H1 (cell line): ENCODE measurements at regions not wholly inside any gene's neighbourhood (a gene's known extent, or its start where the extent isn't known, plus 50 kb on each side); places are given as distances from the start of the nearest gene placed in this dataset.

Experiments used
- CTCF ChIA-PET: fragments of 300-600 bp; sonication (Branson Sonifier 250); formaldehyde crosslinking; loops from one replicate; lab custom pipeline; 2021; ENCODE audit not compliant: partially characterized antibody; lab: Charles Lee
- POLR2A ChIA-PET: fragments of 300-600 bp; sonication (Branson Sonifier 250); formaldehyde crosslinking; loops from one replicate; lab custom pipeline; 2021; ENCODE audit warnings: inconsistent platforms; ENCODE audit not compliant: partially characterized antibody; lab: Charles Lee
- DNase-seq, 2 experiments: peaks; one replicate each; pipeline versions ENCODE4 v3.0.0 to v3.0.0-alpha.2; 2010 to 2022; ENCODE audit warnings: low spot score in 2 of 2, low read depth in 1 of 2, mixed read lengths in 1 of 2
- FAIRE-seq: peaks from 2 replicates; lab custom pipeline; 2011; peaks lifted over from hg19 to GRCh38; lab: Jason Lieb, UNC
- H2AFZ ChIP-seq: 2 replicates; pipeline ENCODE4 v1.8.1; 2012; ENCODE audit warnings: low read length, inconsistent platforms
- H2AK5ac ChIP-seq: 2 replicates; pipeline ENCODE4 v1.6.1; 2013; ENCODE audit warnings: low read depth, low read length
- H2BK120ac ChIP-seq: replicated peaks from 2 replicates; pipeline ENCODE3; 2013; ENCODE audit warnings: low read depth, low read length, inconsistent platforms
- H2BK12ac ChIP-seq: 2 replicates; pipeline ENCODE4 v1.6.1; 2013; ENCODE audit warnings: low read depth, low read length
- H2BK15ac ChIP-seq: 2 replicates; pipeline ENCODE4 v1.6.1; 2013; ENCODE audit warnings: low read length
- H2BK20ac ChIP-seq: 2 replicates; pipeline ENCODE4 v1.6.1; 2013; ENCODE audit warnings: low read length
- H2BK5ac ChIP-seq: 2 replicates; pipeline ENCODE4 v1.6.1; 2013; ENCODE audit warnings: low read depth, low read length
- H3K14ac ChIP-seq: 2 replicates; pipeline ENCODE4 v1.6.1; 2013; ENCODE audit warnings: inconsistent platforms; ENCODE audit not compliant: insufficient read length
- H3K18ac ChIP-seq: 2 replicates; pipeline ENCODE4 v1.6.1; 2013; ENCODE audit warnings: low read length; ENCODE audit errors: extremely low read depth
- H3K23ac ChIP-seq: 2 replicates; pipeline ENCODE4 v1.6.1; 2013; ENCODE audit warnings: inconsistent platforms; ENCODE audit not compliant: insufficient read length
- H3K23me2 ChIP-seq: 2 replicates; pipeline ENCODE4 v1.6.1; 2013; ENCODE audit warnings: low read depth, low read length
- H3K27ac ChIP-seq: 2 replicates; pipeline ENCODE4 v1.6.1; 2011; ENCODE audit warnings: low read depth, low read length, inconsistent platforms
- H3K27me3 ChIP-seq, 4 experiments: replicated peaks in 1 of 4; 1 replicate in 1 of 4; 2 replicates in 3 of 4; pipeline versions ENCODE4 v1.6.1 to v1.8.1; 2011 to 2013; ENCODE audit warnings: low read length in 3 of 4, mild to moderate bottlenecking in 3 of 4, inconsistent platforms in 2 of 4, mixed read lengths in 2 of 4, moderate library complexity in 1 of 4; ENCODE audit not compliant: control insufficient read depth in 3 of 4, insufficient read depth in 3 of 4; ENCODE audit errors: extremely low read depth in 1 of 4
- H3K36me3 ChIP-seq, 4 experiments: 2 replicates each; pipeline versions ENCODE4 v1.6.1 to v1.8.1; 2011 to 2013; ENCODE audit warnings: mild to moderate bottlenecking in 4 of 4, low read length in 3 of 4, moderate library complexity in 2 of 4, control low read depth in 1 of 4, inconsistent platforms in 1 of 4; ENCODE audit not compliant: insufficient read depth in 4 of 4, control insufficient read depth in 2 of 4
- H3K4ac ChIP-seq: replicated peaks from 2 replicates; pipeline ENCODE3; 2013; ENCODE audit warnings: low read length, low read depth, mixed read lengths, inconsistent platforms; ENCODE audit not compliant: insufficient read length
- H3K4me1 ChIP-seq, 4 experiments: replicated peaks in 1 of 4; 1 replicate in 1 of 4; 2 replicates in 3 of 4; pipeline versions ENCODE4 v1.6.1 to v1.8.1; 2011 to 2013; ENCODE audit warnings: low read length in 3 of 4, inconsistent platforms in 2 of 4, mixed read lengths in 1 of 4; ENCODE audit not compliant: insufficient read depth in 4 of 4, control insufficient read depth in 3 of 4
- H3K4me2 ChIP-seq, 2 experiments: 2 replicates each; pipeline versions ENCODE4 v1.6.1 to v1.8.1; 2011 to 2013; ENCODE audit warnings: low read depth in 2 of 2, low read length in 2 of 2, control low read depth in 1 of 2, inconsistent platforms in 1 of 2, mild to moderate bottlenecking in 1 of 2; ENCODE audit not compliant: insufficient read depth in 1 of 2
- H3K4me3 ChIP-seq, 4 experiments: fragments of 200-600, 300-600 bp in 1 of 4; sonication (generic), shearing (Covaris generic), sonication (Bioruptor Twin) in 1 of 4; 2 replicates each; pipeline versions ENCODE4 v1.5.1 to v1.8.1; 2011 to 2016; ENCODE audit warnings: low read length in 4 of 4, low read depth in 3 of 4, control low read depth in 2 of 4, inconsistent platforms in 2 of 4, mild to moderate bottlenecking in 2 of 4, mixed read lengths in 1 of 4, moderate library complexity in 1 of 4; ENCODE audit not compliant: insufficient read depth in 2 of 4; ENCODE audit errors: extremely low read depth in 1 of 4
- H3K56ac ChIP-seq: replicated peaks from 2 replicates; pipeline ENCODE3; 2013; ENCODE audit warnings: low read depth, mild to moderate bottlenecking, mixed read lengths, low read length, inconsistent platforms; ENCODE audit not compliant: insufficient read length
- H3K79me1 ChIP-seq: 2 replicates; pipeline ENCODE4 v1.6.1; 2013; ENCODE audit warnings: low read depth, low read length, control low read depth
- H3K79me2 ChIP-seq, 2 experiments: 2 replicates each; pipeline versions ENCODE4 v1.6.1 to v1.8.1; 2012 to 2013; ENCODE audit warnings: low read length in 2 of 2, mild to moderate bottlenecking in 2 of 2, inconsistent platforms in 1 of 2; ENCODE audit not compliant: insufficient read depth in 2 of 2, control insufficient read depth in 1 of 2
- H3K9ac ChIP-seq, 4 experiments: replicated peaks in 1 of 4; 1 replicate in 1 of 4; 2 replicates in 3 of 4; pipeline versions ENCODE4 v1.6.1 to v1.8.1; 2011 to 2013; ENCODE audit warnings: low read depth in 3 of 4, low read length in 3 of 4, control low read depth in 2 of 4, mild to moderate bottlenecking in 2 of 4, moderate library complexity in 2 of 4, inconsistent platforms in 1 of 4; ENCODE audit errors: extremely low read depth in 1 of 4
- H3K9me3 ChIP-seq, 2 experiments: 2 replicates each; pipeline versions ENCODE4 v1.6.1 to v1.8.1; 2012 to 2013; ENCODE audit warnings: mild to moderate bottlenecking in 2 of 2, moderate library complexity in 2 of 2, control low read depth in 1 of 2, inconsistent platforms in 1 of 2, low read depth in 1 of 2, low read length in 1 of 2, mixed read lengths in 1 of 2; ENCODE audit not compliant: insufficient read depth in 2 of 2
- H4K20me1 ChIP-seq, 2 experiments: replicated peaks in 1 of 2; 2 replicates each; pipeline versions ENCODE3 to v1.8.1; 2011 to 2013; ENCODE audit warnings: inconsistent platforms in 2 of 2, low read length in 2 of 2, mild to moderate bottlenecking in 1 of 2; ENCODE audit not compliant: insufficient read depth in 2 of 2, control insufficient read depth in 1 of 2
- H4K5ac ChIP-seq: 2 replicates; pipeline ENCODE4 v1.6.1; 2013; ENCODE audit warnings: low read length, low read depth, mixed read lengths, inconsistent platforms; ENCODE audit not compliant: insufficient read length
- H4K8ac ChIP-seq: 2 replicates; pipeline ENCODE4 v1.8.0; 2013; ENCODE audit warnings: mild to moderate bottlenecking, moderate library complexity, low read length, inconsistent platforms; ENCODE audit not compliant: insufficient read depth; ENCODE audit errors: extremely low read depth
- H4K91ac ChIP-seq: replicated peaks from 2 replicates; pipeline ENCODE3; 2013; ENCODE audit warnings: low read length, mixed read lengths, inconsistent platforms; ENCODE audit not compliant: insufficient read length
- BRCA1 ChIP-seq: IDR thresholded peaks from 2 replicates; pipeline ENCODE4 v1.6.1; 2012; ENCODE audit warnings: low read depth, low read length, improper control_type of control experiment
- FOSL1 ChIP-seq: IDR thresholded peaks from 2 replicates; pipeline ENCODE4 v1.6.1; 2011; ENCODE audit warnings: mild to moderate bottlenecking, low read depth, low read length, moderate library complexity; ENCODE audit not compliant: insufficient read depth
- GTF2F1 ChIP-seq: IDR thresholded peaks from 2 replicates; pipeline ENCODE4 v1.6.1; 2012; ENCODE audit warnings: low read depth, low read length, improper control_type of control experiment, borderline replicate concordance
- KDM4A ChIP-seq: IDR thresholded peaks from one replicate; pipeline ENCODE4 v1.7.1; 2012; ENCODE audit warnings: low read depth, mild to moderate bottlenecking, moderate library complexity, low read length, inconsistent platforms; ENCODE audit not compliant: severe bottlenecking
- MAFK ChIP-seq: IDR thresholded peaks from 2 replicates; pipeline ENCODE4 v1.6.1; 2012; ENCODE audit warnings: low read depth, mild to moderate bottlenecking, improper control_type of control experiment, low read length
- POU5F1 ChIP-seq: IDR thresholded peaks from 2 replicates; pipeline ENCODE4 v1.6.1; 2011; ENCODE audit warnings: low read depth, mild to moderate bottlenecking, low read length, moderate library complexity
- RNF2 ChIP-seq: fragments of 200-900, 300-1000 bp; sonication (generic); IDR thresholded peaks from 2 replicates; pipeline ENCODE4 v1.7.1; 2016; ENCODE audit warnings: borderline replicate concordance, low read depth, mild to moderate bottlenecking, antibody characterized with exemption, low read length; ENCODE audit not compliant: poor library complexity, severe bottlenecking; ENCODE audit errors: missing control alignments
- SIRT6 ChIP-seq: IDR thresholded peaks from one replicate; pipeline ENCODE4 v1.7.1; 2012; ENCODE audit warnings: low read length, inconsistent platforms
- SP1 ChIP-seq: IDR thresholded peaks from 2 replicates; pipeline ENCODE4 v1.6.1; 2011; ENCODE audit warnings: low read depth, low read length
- SP2 ChIP-seq: IDR thresholded peaks from 2 replicates; pipeline ENCODE4 v1.6.1; 2012; ENCODE audit warnings: mild to moderate bottlenecking, low read length, inconsistent platforms
- TAF1 ChIP-seq: IDR thresholded peaks from 2 replicates; pipeline ENCODE4 v1.6.1; 2011; ENCODE audit warnings: mild to moderate bottlenecking, low read depth, low read length
- TCF12 ChIP-seq: IDR thresholded peaks from 2 replicates; pipeline ENCODE4 v1.6.1; 2011; ENCODE audit warnings: low read depth, mild to moderate bottlenecking, low read length
- YY1 ChIP-seq: IDR thresholded peaks from 2 replicates; pipeline ENCODE4 v1.6.1; 2011; ENCODE audit warnings: low read depth, mild to moderate bottlenecking, low read length
- WGBS, 2 experiments: shearing (Covaris generic) in 1 of 2; methylation state at CpG; one replicate each; pipeline versions ENCODE4 v1.1.6 to v1.1.7; 2013 to 2015; ENCODE audit warnings: low lambda C conversion rate in 2 of 2, mixed read lengths in 2 of 2, inconsistent platforms in 1 of 2, low coverage in 1 of 2, missing lambda C conversion rate in 1 of 2; ENCODE audit not compliant: insufficient replicate concordance in 2 of 2, insufficient coverage in 1 of 2, insufficient read length in 1 of 2; ENCODE audit errors: extremely low coverage in 1 of 2, missing lambda C conversion rate in 1 of 2; 5-methylcytosine and 5-hydroxymethylcytosine counted together

- Histone ChIP-seq H4K5ac (no peak overlapping the region), H3K9me3 (no peaks in the 10 kb centered on the region), H3K18ac (no peak overlapping the region), H3K4me1 (peaks cover 3 to 16% (median 8%) of the 10 kb centered on the region in 4 experiments), H4K91ac (no peak overlapping the region), H2BK12ac (no peak overlapping the region), H2AFZ (no peak overlapping the region), H2BK20ac (no peak overlapping the region), H3K23ac (no peak overlapping the region), H4K20me1 (no peaks in the 10 kb centered on the region), H3K79me2 (no peaks in the 10 kb centered on the region), H4K8ac (no peak overlapping the region), H2BK120ac (no peak overlapping the region), H3K79me1 (no peaks in the 10 kb centered on the region), H3K14ac (no peak overlapping the region), H2AK5ac (no peak overlapping the region), H2BK15ac (no peak overlapping the region), H3K27me3 (no peaks in the 10 kb centered on the region; a peak in 1 of 7 replicates), H2BK5ac (no peak overlapping the region), H3K4ac (no peak overlapping the region), H3K23me2 (no peaks in the 10 kb centered on the region), H3K9ac (no peak overlapping the region), H3K4me3 (no peak overlapping the region), H3K4me2 (no peak overlapping the region), H3K56ac (no peak overlapping the region), H3K36me3 (no peaks in the 10 kb centered on the region), H3K27ac (no peak overlapping the region)
- DNase-seq (peak in 1 of 2 experiments; percentile 39), FAIRE-seq (no peak)
- 90% methylated on average over 12 of the region's 12 CpGs; no CpG with 5 or more reads in 1 of the 2 experiments for WGBS, 2 experiments
- CTCF ChIA-PET = interaction anchor here (0.6 kb wide), 1 partner anchor 697 kb away, joined by 4 read pairs; no protein-coding TSS in a partner anchor
- POLR2A ChIA-PET = no interaction called here
- no peak for TF ChIP-seq MAFK
- no peak for TF ChIP-seq KDM4A
- TF ChIP-seq FOSL1 = no peak
- TF ChIP-seq SIRT6 = no peak
- TF ChIP-seq SP1 = no peak
- TF ChIP-seq BRCA1 = no peak
- no peak for TF ChIP-seq TCF12
- TF ChIP-seq GTF2F1 = no peak
- TF ChIP-seq TAF1 = no peak
- no peak for TF ChIP-seq POU5F1
- no peak for TF ChIP-seq SP2
- TF ChIP-seq RNF2 = no peak
- TF ChIP-seq YY1 = no peak
These were observed 88.1 kb upstream of the DIO3 start for GRCh38 chr14:101473045-101473729.
